ENCODE measurements at regions not wholly inside any gene's neighbourhood (a gene's known extent, or its start where the extent isn't known, plus 50 kb on each side); places are given as distances from the start of the nearest gene placed in this dataset.

DNA sequence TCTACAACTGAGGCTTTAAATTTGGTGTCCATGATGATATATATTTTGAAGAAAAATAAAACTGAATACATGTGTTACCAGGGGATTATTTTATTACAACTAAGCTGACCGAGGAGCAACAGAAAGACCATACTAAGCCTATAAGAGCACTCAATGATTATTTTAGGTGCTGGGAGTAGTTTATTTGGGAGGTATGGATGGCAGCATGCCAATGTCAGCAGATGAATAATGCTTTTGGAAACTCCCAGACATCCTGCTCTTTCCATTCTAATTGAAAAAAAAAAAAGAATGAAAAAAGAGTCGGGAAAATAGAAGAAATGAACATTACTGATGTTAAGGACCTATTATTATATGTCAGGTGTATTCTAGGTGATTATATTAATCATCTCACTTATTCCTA, 441.2 kb downstream of the BTG1 start:
- TF ChIP-seq, protein P1, sequence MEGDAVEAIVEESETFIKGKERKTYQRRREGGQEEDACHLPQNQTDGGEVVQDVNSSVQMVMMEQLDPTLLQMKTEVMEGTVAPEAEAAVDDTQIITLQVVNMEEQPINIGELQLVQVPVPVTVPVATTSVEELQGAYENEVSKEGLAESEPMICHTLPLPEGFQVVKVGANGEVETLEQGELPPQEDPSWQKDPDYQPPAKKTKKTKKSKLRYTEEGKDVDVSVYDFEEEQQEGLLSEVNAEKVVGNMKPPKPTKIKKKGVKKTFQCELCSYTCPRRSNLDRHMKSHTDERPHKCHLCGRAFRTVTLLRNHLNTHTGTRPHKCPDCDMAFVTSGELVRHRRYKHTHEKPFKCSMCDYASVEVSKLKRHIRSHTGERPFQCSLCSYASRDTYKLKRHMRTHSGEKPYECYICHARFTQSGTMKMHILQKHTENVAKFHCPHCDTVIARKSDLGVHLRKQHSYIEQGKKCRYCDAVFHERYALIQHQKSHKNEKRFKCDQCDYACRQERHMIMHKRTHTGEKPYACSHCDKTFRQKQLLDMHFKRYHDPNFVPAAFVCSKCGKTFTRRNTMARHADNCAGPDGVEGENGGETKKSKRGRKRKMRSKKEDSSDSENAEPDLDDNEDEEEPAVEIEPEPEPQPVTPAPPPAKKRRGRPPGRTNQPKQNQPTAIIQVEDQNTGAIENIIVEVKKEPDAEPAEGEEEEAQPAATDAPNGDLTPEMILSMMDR (IDR thresholded peaks at IDR 0.05; ENCODE audit: low read depth, low read length) = no peak
- TF ChIP-seq, protein P2, sequence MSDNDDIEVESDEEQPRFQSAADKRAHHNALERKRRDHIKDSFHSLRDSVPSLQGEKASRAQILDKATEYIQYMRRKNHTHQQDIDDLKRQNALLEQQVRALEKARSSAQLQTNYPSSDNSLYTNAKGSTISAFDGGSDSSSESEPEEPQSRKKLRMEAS (IDR thresholded peaks at IDR 0.05; ENCODE audit: low read depth, low read length) = no peak
